Vagina (tissue), 2 donors: ENCODE measurements at regions not wholly inside any gene's neighbourhood (a gene's known extent, or its start where the extent isn't known, plus 50 kb on each side); places are given as distances from the start of the nearest gene placed in this dataset.

Experiments used
- DNase-seq, 2 donors: peaks; one replicate each; pipeline ENCODE4 v3.0.0-alpha.2; 2017; ENCODE audit errors: extremely low spot score in 2 of 2
- H3K27ac ChIP-seq: fragments of 200-600 bp; sonication (generic); one replicate; pipeline ENCODE4 v1.5.1; 2019
- H3K27me3 ChIP-seq: fragments of 200-600 bp; sonication (generic); one replicate; pipeline ENCODE4 v1.5.1; 2019
- H3K36me3 ChIP-seq, 2 donors: fragments of 200-600 bp; sonication (generic); one replicate each; pipeline ENCODE4 v1.5.1; 2017 to 2019
- H3K4me1 ChIP-seq: fragments of 200-600 bp; sonication (generic); one replicate; pipeline ENCODE4 v1.5.1; 2019
- H3K4me3 ChIP-seq, 2 donors: fragments of 200-600 bp; sonication (generic); 1 replicate in 1 of 2; 2 replicates in 1 of 2; pipeline ENCODE4 v1.5.1; 2016 to 2019
- H3K9me3 ChIP-seq: fragments of 200-600 bp; sonication (generic); one replicate; pipeline ENCODE4 v1.5.1; 2019
- CTCF ChIP-seq, 3 experiments: fragments of 450-650 bp in 2 of 3; fragments of 200-600 bp in 1 of 3; sonication (generic) in 1 of 3; IDR thresholded peaks; one replicate each; pipeline ENCODE4 v1.5.1; 2017 to 2019; ENCODE audit warnings: antibody characterized with exemption in 3 of 3, mild to moderate bottlenecking in 2 of 3, moderate library complexity in 2 of 3
- POLR2A ChIP-seq, 2 donors: fragments of 450-650 bp; IDR thresholded peaks; one replicate each; pipeline ENCODE4 v1.6.1; 2017; ENCODE audit warnings: antibody characterized with exemption in 2 of 2, mild to moderate bottlenecking in 2 of 2, moderate library complexity in 2 of 2
- POLR2AphosphoS5 ChIP-seq, 2 donors: sonication (generic); formaldehyde crosslinking; IDR thresholded peaks; one replicate each; pipeline ENCODE4 v1.9.0; 2017; ENCODE audit warnings: antibody characterized with exemption in 2 of 2, mild to moderate bottlenecking in 2 of 2, low read depth in 1 of 2; ENCODE audit not compliant: insufficient read depth in 1 of 2
- intact Hi-C: fragments of 100-400 bp; cut with DNase I; formaldehyde crosslinking; loops from one replicate; pipeline ENCODE4 v1.15.1; 2023

- intact Hi-C loops, result no loop called here
- TF ChIP-seq POLR2A (IDR thresholded peaks at IDR 0.05), result no peak
- no peak for TF ChIP-seq CTCF (IDR thresholded peaks at IDR 0.05)
- TF ChIP-seq POLR2AphosphoS5 (IDR thresholded peaks at IDR 0.05; ENCODE audit: insufficient read depth in 1 of 2, low read depth in 1 of 2), result no peak
- H3K36me3 ChIP-seq, result no peaks in the 10 kb centered on the region
- H3K9me3 ChIP-seq, result no peaks in the 10 kb centered on the region
- H3K4me1 ChIP-seq, result peaks cover 28% of the 10 kb centered on the region
- H3K4me3 ChIP-seq, result no peak overlapping the region
- DNase-seq, result no peak
- no peaks in the 10 kb centered on the region for H3K27me3 ChIP-seq
- no peak overlapping the region for H3K27ac ChIP-seq
Measured at GRCh38 chr13:80134346-80134745, 206.6 kb downstream of the SPRY2 start.

GRCh38 chr13:80133631-80134261 lies 207.2 kb downstream of the SPRY2 start:
- Histone ChIP-seq H3K36me3 (no peaks in the 10 kb centered on the region), H3K27ac (peak overlapping the region; percentile 58), H3K27me3 (no peaks in the 10 kb centered on the region), H3K4me3 (peak overlapping the region; percentile 15 to 39), H3K4me1 (peaks cover 28% of the 10 kb centered on the region), H3K9me3 (no peaks in the 10 kb centered on the region)
- no peak for DNase-seq
- intact Hi-C loops, result no loop called here
- TF ChIP-seq POLR2AphosphoS5 (IDR thresholded peaks at IDR 0.05; ENCODE audit: insufficient read depth in 1 of 2, low read depth in 1 of 2) (no peak), CTCF (IDR thresholded peaks at IDR 0.05) (no peak), POLR2A (IDR thresholded peaks at IDR 0.05) (no peak)

GRCh38 chr13:80132741-80133601 lies 208.0 kb downstream of the SPRY2 start:
- intact Hi-C loops, result no loop called here
- no peaks in the 10 kb centered on the region for H3K36me3 ChIP-seq
- peak overlapping the region; percentile 15 to 39 for H3K4me3 ChIP-seq
- no peak for DNase-seq
- no peaks in the 10 kb centered on the region for H3K9me3 ChIP-seq
- TF ChIP-seq POLR2AphosphoS5 (IDR thresholded peaks at IDR 0.05; ENCODE audit: insufficient read depth in 1 of 2, low read depth in 1 of 2) (no peak), CTCF (IDR thresholded peaks at IDR 0.05) (no peak), POLR2A (IDR thresholded peaks at IDR 0.05) (no peak)
- no peaks in the 10 kb centered on the region for H3K27me3 ChIP-seq
- H3K27ac ChIP-seq, result peak overlapping the region; percentile 58
- peaks cover 28% of the 10 kb centered on the region for H3K4me1 ChIP-seq

GRCh38 chr13:80131204-80131603 lies 209.7 kb downstream of the SPRY2 start:
- Histone ChIP-seq H3K4me3 (peak overlapping the region in 1 of 2 donors; percentile 26), H3K27ac (peak overlapping the region; percentile 3), H3K27me3 (no peaks in the 10 kb centered on the region), H3K9me3 (no peaks in the 10 kb centered on the region), H3K36me3 (no peaks in the 10 kb centered on the region), H3K4me1 (peaks cover 28% of the 10 kb centered on the region)
- TF ChIP-seq CTCF (IDR thresholded peaks at IDR 0.05) (no peak), POLR2AphosphoS5 (IDR thresholded peaks at IDR 0.05; ENCODE audit: insufficient read depth in 1 of 2, low read depth in 1 of 2) (peak in 1 of 2 donors; percentile 18), POLR2A (IDR thresholded peaks at IDR 0.05) (no peak)
- DNase-seq, result no peak
- intact Hi-C loops, result no loop called here
